Left lobe of liver (tissue), 2 donors: ENCODE measurements at regions not wholly inside any gene's neighbourhood (a gene's known extent, or its start where the extent isn't known, plus 50 kb on each side); places are given as distances from the start of the nearest gene placed in this dataset.

Experiments used
- ATAC-seq: fragments of 200-7000 bp; cut with Tn5 transposase; one replicate; pipeline ENCODE4 v1.9.1; 2020; ENCODE audit warnings: mild to moderate bottlenecking, moderate library complexity
- DNase-seq: peaks from one replicate; pipeline ENCODE4 v3.0.0-alpha.2; 2020; ENCODE audit warnings: low spot score
- donor health status: DM: no; HTN: no; CAD: no; lungs with moderate emphysema.
- donor health status: DM: no; HTN: yes; CAD: no.

- ATAC-seq, result no peak
- no peak for DNase-seq
Observed at GRCh38 chr16:55212791-55213190, 111.2 kb upstream of the IRX6 start.

- ATAC-seq (no peak), DNase-seq (no peak)
Observed at GRCh38 chr16:55214412-55214811, 109.6 kb upstream of the IRX6 start.

- no peak for ATAC-seq
- no peak for DNase-seq
Observed at GRCh38 chr16:55214974-55215494, 109.0 kb upstream of the IRX6 start.

- ATAC-seq, result no peak
- no peak for DNase-seq
Observed at GRCh38 chr16:55217392-55217791, 106.6 kb upstream of the IRX6 start.

GRCh38 chr16:55221836-55222235, 102.2 kb upstream of the IRX6 start:
- ATAC-seq (no peak), DNase-seq (no peak)

GRCh38 chr16:55222486-55222885, 101.5 kb upstream of the IRX6 start:
- no peak for ATAC-seq
- DNase-seq, result no peak

- ATAC-seq (no peak), DNase-seq (no peak)
Observed at GRCh38 chr16:55225972-55226542, 97.9 kb upstream of the IRX6 start.

- no peak for ATAC-seq
- DNase-seq, result no peak
Observed at GRCh38 chr16:55232822-55233221, 91.2 kb upstream of the IRX6 start.

- DNase-seq (no peak), ATAC-seq (no peak)
Observed at GRCh38 chr16:55233464-55233863, 90.5 kb upstream of the IRX6 start.

GRCh38 chr16:55236655-55237054, 87.3 kb upstream of the IRX6 start:
- DNase-seq, result no peak
- no peak for ATAC-seq

- no peak for DNase-seq
- no peak for ATAC-seq
Observed at GRCh38 chr16:55239723-55240122, 84.3 kb upstream of the IRX6 start.

- ATAC-seq (no peak), DNase-seq (no peak)
Observed at GRCh38 chr16:55240888-55241287, 83.1 kb upstream of the IRX6 start.

GRCh38 chr16:55242667-55243066, 81.3 kb upstream of the IRX6 start:
- ATAC-seq (no peak), DNase-seq (no peak)

- ATAC-seq (no peak), DNase-seq (no peak)
Observed at GRCh38 chr16:55248058-55248457, 75.9 kb upstream of the IRX6 start.

GRCh38 chr16:55248494-55248893, 75.5 kb upstream of the IRX6 start:
- ATAC-seq, result peak; percentile 26
- no peak for DNase-seq

GRCh38 chr16:55249361-55249760, 74.6 kb upstream of the IRX6 start:
- DNase-seq (no peak), ATAC-seq (no peak)

GRCh38 chr16:55249936-55250335, 74.1 kb upstream of the IRX6 start:
- no peak for DNase-seq

GRCh38 chr16:55250701-55251100, 73.3 kb upstream of the IRX6 start:
- DNase-seq (no peak), ATAC-seq (no peak)

More at GRCh38 chr16:55249936-55250335, 74.1 kb upstream of the IRX6 start:
- no peak for ATAC-seq

- DNase-seq (no peak), ATAC-seq (no peak)
Observed at GRCh38 chr16:55251151-55251550, 72.9 kb upstream of the IRX6 start.

GRCh38 chr16:55252577-55252976, 71.4 kb upstream of the IRX6 start:
- DNase-seq, result no peak

GRCh38 chr16:55253987-55254386, 70.0 kb upstream of the IRX6 start:
- no peak for ATAC-seq
- DNase-seq, result no peak

More at GRCh38 chr16:55252577-55252976, 71.4 kb upstream of the IRX6 start:
- ATAC-seq, result no peak

- no peak for ATAC-seq
- no peak for DNase-seq
Observed at GRCh38 chr16:55255733-55256282, 68.2 kb upstream of the IRX6 start.

- ATAC-seq, result no peak
- DNase-seq, result no peak
Observed at GRCh38 chr16:55256412-55257016, 67.5 kb upstream of the IRX6 start.
